Fibroblast of mammary gland (primary cell): ENCODE measurements at regions not wholly inside any gene's neighbourhood (a gene's known extent, or its start where the extent isn't known, plus 50 kb on each side); places are given as distances from the start of the nearest gene placed in this dataset.

Experiments used
- DNase-seq: peaks from one replicate; pipeline ENCODE4 v3.0.0-alpha.2; 2010; ENCODE audit warnings: low read depth
- H3K4me3 ChIP-seq: 2 replicates; pipeline ENCODE4 v1.5.1; 2011; ENCODE audit warnings: low read depth, mild to moderate bottlenecking, low read length, moderate library complexity; ENCODE audit not compliant: control insufficient read depth
- CTCF ChIP-seq: conservative IDR thresholded peaks from 2 replicates; pipeline ENCODE4 v1.5.1; 2011; ENCODE audit warnings: low read depth, low read length, inconsistent platforms; ENCODE audit not compliant: control insufficient read depth, insufficient read depth

DNA sequence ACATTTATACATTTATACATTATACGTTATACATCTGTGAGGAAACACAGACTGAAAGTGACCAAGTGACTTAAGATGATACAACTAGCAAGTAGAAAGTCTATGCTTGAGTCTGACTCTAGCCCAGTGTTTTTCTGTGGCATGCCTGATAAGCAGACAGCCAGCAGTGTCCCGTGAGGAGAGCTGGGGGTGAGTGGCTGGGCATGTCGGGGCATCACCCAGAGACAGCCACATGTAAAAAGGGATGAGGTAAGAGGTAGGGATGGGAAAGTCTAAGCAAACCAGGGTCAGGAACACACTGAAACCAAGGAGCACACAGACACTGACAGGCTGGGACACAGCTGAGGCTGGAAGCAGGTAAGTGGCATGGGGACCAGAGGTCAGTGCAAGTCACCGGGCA lies 333.2 kb downstream of the FOXO1 start:
- DNase-seq: no peak
- no peak for TF ChIP-seq CTCF
- no peak overlapping the region for H3K4me3 ChIP-seq

GRCh38 chr13:40334031-40334430 lies 332.4 kb downstream of the FOXO1 start:
- DNase-seq: no peak
- TF ChIP-seq CTCF: no peak
- no peak overlapping the region for H3K4me3 ChIP-seq

DNA sequence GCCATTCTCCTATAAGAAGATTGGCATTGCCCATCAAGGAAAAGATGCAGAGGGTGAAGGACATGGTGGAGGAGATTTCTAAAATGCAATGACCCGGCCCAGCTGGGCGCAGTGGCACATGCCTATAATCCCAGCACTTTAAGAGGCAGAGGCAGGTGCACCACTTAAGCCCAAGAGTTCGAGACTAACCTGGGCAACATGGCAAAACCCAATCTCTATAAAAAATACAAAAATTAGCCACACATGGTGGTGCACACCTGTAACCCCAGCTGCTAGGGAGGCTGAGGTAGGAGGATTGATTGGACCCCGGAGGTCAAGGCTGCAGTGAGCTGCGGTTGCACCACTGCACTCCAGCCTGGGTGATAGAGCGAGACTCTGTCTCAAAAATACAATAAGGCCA lies 331.8 kb downstream of the FOXO1 start:
- no peak for TF ChIP-seq CTCF
- no peak for DNase-seq
- H3K4me3 ChIP-seq: no peak overlapping the region

DNA sequence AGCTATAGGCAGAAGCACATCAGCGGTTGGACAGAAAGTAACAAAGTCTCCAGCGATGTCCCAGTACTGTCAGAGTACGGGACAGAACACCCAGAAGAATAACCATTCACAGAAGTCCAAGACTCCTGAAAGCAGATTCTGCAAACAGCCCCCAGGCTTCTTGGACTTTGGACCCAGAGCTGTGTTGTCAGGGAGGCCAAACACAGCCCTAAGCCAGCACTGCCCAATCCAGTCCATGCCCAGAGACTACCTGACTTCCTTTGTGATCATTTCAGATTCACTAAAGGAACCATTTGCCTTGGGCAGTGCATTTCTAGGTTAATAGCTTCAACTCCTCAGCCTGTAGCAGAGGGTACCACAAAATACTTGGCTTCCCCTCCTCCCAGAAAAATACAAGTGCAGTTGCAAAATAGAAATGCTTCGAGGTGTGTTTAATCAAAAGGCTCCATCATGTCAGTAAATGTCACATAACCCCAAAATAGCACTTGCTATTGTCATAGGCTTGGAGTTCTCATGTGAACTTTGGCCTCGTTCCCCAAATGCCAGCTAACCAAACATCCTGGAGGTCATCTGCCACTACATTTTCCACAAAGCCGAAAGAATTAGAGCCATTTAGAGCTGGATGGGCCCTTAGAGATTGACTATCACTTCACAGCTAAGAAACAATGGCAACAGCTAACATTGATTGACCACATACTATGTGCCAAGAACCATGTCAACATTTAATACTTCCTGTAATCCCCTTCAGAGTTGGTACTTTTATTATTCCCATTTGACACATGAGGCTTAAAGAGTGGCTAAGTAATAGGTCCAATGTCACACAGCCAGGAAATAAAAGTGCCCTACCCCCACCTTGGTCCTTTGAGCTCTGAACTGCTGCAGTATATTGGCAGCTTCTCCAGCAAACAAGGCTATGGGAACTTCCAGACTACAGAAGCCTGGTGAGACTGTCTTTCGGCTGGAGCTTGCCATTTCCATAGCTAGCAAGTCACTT lies 329.9 kb downstream of the FOXO1 start:
- TF ChIP-seq CTCF: no peak
- no peak overlapping the region for H3K4me3 ChIP-seq
- no peak for DNase-seq

GRCh38 chr13:40337651-40338050 lies 328.8 kb downstream of the FOXO1 start:
- no peak for DNase-seq
- no peak overlapping the region for H3K4me3 ChIP-seq

DNA sequence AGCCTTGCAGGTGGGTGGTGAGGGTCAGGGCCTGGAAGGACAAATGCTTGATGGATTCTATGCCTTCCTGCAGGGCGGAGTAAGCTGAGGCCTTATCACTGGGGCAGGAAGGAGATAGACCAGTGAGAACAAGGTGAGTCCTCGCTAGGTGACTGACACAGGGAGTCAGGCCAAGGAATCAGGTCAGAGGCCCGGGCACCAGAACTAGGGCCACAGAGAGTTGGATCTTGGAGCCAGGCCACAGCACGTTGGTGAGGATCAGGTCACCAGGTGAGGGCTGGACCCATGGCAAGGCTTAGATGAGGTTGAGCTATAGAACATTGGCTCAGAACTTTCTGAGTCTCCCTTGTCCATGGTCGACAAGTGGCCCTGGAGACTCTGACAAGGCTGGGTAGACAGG lies 328.2 kb downstream of the FOXO1 start:
- no peak for TF ChIP-seq CTCF
- H3K4me3 ChIP-seq: no peak overlapping the region
- no peak for DNase-seq

More at GRCh38 chr13:40337651-40338050, 328.8 kb downstream of the FOXO1 start:
- no peak for TF ChIP-seq CTCF
